GM12875 (cell line): ENCODE measurements at regions not wholly inside any gene's neighbourhood (a gene's known extent, or its start where the extent isn't known, plus 50 kb on each side); places are given as distances from the start of the nearest gene placed in this dataset.

Experiments
- H3K4me3 ChIP-seq: one replicate; pipeline ENCODE4 v1.5.1; 2011; ENCODE audit warnings: low read depth, low read length, control low read depth
- CTCF ChIP-seq: IDR thresholded peaks from 2 replicates; pipeline ENCODE4 v1.5.1; 2011; ENCODE audit warnings: low read depth, mild to moderate bottlenecking, control low read depth, inconsistent platforms, low read length, moderate library complexity, borderline replicate concordance; ENCODE audit not compliant: insufficient read depth

GRCh38 chr9:117952581-117952980 is 248.4 kb downstream of the TLR4 start:
- H3K4me3 ChIP-seq: no peak overlapping the region
- no peak for TF ChIP-seq CTCF

GRCh38 chr9:117957267-117957666 is 253.1 kb downstream of the TLR4 start:
- TF ChIP-seq CTCF: no peak
- no peak overlapping the region for H3K4me3 ChIP-seq

DNA sequence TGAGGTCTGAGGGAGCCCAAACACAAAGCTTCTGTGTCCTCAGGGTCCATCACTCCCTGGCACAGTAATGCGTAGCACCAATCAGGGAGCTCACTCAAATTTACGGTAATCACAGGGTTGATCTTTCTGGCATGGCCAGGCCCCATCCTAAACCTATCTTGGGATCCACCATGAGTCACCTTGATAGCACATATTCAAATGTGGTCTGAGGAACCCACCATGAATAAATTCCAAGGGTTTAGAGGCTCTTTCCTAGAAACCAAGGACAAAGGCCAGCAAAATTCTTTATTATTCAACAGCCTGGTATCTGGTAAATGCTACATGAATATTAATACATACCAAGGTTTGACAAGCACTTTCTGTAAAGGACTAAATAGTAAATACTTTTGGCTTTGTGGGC is 254.5 kb downstream of the TLR4 start:
- TF ChIP-seq CTCF: no peak
- H3K4me3 ChIP-seq: no peak overlapping the region

DNA sequence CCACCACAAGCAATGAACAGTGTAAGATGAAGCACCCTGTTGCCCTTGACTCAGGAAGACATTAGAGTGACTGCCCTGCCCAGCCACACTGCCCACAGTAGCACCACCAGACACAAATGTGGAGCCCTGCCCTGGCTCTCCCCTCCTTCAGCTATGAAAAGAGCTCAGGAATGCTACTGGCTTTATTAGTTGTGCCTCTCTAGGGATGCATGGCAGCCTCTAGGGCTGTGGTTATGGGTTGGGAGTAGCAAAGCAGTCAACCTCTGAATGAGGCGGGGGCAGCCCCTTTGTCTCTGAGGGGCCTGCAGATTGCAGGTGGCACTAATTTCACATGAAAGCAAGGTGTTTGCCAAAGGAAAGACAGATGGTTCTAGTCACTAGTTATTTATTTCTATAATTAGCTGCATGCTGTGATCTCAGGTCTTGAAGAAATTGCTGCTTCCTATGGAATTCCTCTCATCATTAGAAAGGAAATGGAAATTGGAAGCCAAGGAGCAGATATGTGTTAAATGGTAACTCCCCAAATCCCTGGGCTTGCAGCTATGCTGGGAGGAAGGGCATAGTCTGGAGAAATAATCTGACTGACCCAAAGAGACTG is 259.4 kb downstream of the TLR4 start:
- no peak for TF ChIP-seq CTCF
- no peak overlapping the region for H3K4me3 ChIP-seq

DNA sequence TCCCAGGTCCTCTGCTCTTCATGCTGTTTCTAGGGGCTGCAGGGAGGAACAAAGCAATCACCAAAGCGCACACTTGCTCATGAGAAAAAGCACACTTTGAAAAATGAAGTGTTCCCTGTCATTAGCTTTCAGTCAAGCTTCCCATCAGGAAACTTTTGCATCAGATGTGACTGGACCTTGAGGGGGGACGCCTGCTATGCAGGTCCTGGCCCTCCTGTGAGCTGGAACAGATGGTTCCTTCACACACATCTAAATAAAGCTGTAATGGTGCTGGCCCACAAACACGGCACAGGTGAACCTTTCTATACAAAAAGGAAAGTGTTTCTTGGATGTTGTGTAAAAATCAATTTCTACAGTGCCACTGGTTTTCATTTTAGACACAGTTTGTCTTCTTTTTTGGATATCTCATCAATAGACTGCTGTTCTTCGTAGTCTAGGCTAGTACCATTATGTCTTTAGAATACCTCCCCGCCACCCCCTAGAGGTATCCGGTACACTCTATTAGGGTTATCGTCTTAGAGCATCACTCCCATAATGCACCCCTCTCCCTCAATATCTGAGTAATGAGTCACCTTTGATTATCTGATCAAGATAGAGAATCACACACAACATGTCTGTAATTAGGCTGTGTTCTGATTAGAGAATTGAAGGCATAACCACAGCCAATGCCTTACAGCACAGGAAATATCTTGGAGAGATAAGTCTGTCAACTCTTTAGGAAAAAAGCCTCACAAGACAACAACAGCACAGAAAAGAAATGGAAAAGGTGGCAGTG is 266.3 kb downstream of the TLR4 start:
- no peak for TF ChIP-seq CTCF

DNA sequence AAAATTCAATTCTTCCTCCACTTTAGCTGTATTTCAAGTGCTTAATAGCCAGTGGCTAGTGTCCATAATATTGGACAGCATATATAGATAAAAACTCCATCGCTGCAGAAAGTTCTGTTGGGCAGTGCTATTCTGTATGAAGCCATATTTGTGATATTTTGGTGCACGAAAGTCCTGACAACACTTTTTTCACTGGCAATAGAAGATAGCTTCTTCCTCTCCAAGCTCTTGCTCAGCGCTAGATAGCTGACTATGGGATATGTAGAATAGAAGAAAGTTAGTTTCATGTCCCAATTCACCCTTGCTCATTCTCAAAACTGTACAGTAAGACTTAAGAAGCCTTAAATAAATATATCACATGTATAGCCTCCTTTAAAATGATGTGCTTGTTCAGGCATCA is 269.9 kb downstream of the TLR4 start:
- no peak for TF ChIP-seq CTCF
- H3K4me3 ChIP-seq: no peak overlapping the region

More for the DNA sequence above, 266.3 kb downstream of the TLR4 start:
- no peak overlapping the region for H3K4me3 ChIP-seq

- no peak overlapping the region for H3K4me3 ChIP-seq
- TF ChIP-seq CTCF: no peak
Measured at GRCh38 chr9:117979914-117980313, 275.7 kb downstream of the TLR4 start.
